ENCODE measurements at regions not wholly inside any gene's neighbourhood (a gene's known extent, or its start where the extent isn't known, plus 50 kb on each side); places are given as distances from the start of the nearest gene placed in this dataset.

DNA sequence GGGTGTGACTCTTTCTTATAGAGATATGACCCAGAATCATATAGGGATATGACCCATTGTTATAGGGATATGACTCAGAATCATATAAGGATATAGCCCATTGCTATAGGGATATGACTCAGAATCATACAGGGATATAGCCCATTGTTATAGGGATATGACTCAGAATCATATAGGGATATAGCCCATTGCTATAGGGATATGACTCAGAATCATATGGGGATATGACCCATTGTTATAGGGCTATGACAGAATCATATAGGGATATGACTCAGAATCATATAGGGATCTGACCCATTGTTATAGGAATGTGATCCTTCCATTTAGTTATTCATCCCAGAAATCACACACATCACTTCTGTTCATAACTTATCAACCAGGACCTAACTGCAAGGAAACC is 312.2 kb upstream of the ADARB2 start:
- no peaks in the 10 kb centered on the region for H3K4me1 ChIP-seq (ENCODE audit: insufficient read depth)

More for the DNA sequence above, 312.2 kb upstream of the ADARB2 start:
- DNase-seq (ENCODE audit: low spot score) (no peak), ATAC-seq (no peak)
- TF ChIP-seq ZNF114 (CRISPR knock-in tag; IDR thresholded peaks at IDR 0.05) (no peak), POLR2AphosphoS5 (IDR thresholded peaks at IDR 0.05; ENCODE audit: low read depth) (no peak), NANOG (IDR thresholded peaks at IDR 0.05; ENCODE audit: borderline replicate concordance) (no peak), EZH2 (IDR thresholded peaks at IDR 0.05; ENCODE audit: low read depth, unreplicated experiment) (no peak), JUNB (IDR thresholded peaks at IDR 0.05; ENCODE audit: unreplicated experiment) (no peak), CREB1 (CRISPR knock-in tag; IDR thresholded peaks at IDR 0.05; ENCODE audit: low read depth) (no peak), ZNF331 (CRISPR knock-in tag; IDR thresholded peaks at IDR 0.05; ENCODE audit: low read depth) (no peak), EZH2phosphoT487 (IDR thresholded peaks at IDR 0.05; ENCODE audit: unreplicated experiment) (no peak), STAT1 (IDR thresholded peaks at IDR 0.05; ENCODE audit: unreplicated experiment) (no peak)
- TF ChIP-seq, protein P1, sequence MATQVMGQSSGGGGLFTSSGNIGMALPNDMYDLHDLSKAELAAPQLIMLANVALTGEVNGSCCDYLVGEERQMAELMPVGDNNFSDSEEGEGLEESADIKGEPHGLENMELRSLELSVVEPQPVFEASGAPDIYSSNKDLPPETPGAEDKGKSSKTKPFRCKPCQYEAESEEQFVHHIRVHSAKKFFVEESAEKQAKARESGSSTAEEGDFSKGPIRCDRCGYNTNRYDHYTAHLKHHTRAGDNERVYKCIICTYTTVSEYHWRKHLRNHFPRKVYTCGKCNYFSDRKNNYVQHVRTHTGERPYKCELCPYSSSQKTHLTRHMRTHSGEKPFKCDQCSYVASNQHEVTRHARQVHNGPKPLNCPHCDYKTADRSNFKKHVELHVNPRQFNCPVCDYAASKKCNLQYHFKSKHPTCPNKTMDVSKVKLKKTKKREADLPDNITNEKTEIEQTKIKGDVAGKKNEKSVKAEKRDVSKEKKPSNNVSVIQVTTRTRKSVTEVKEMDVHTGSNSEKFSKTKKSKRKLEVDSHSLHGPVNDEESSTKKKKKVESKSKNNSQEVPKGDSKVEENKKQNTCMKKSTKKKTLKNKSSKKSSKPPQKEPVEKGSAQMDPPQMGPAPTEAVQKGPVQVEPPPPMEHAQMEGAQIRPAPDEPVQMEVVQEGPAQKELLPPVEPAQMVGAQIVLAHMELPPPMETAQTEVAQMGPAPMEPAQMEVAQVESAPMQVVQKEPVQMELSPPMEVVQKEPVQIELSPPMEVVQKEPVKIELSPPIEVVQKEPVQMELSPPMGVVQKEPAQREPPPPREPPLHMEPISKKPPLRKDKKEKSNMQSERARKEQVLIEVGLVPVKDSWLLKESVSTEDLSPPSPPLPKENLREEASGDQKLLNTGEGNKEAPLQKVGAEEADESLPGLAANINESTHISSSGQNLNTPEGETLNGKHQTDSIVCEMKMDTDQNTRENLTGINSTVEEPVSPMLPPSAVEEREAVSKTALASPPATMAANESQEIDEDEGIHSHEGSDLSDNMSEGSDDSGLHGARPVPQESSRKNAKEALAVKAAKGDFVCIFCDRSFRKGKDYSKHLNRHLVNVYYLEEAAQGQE (IDR thresholded peaks at IDR 0.05; ENCODE audit: unreplicated experiment), result no peak
- TF ChIP-seq, protein P2, sequence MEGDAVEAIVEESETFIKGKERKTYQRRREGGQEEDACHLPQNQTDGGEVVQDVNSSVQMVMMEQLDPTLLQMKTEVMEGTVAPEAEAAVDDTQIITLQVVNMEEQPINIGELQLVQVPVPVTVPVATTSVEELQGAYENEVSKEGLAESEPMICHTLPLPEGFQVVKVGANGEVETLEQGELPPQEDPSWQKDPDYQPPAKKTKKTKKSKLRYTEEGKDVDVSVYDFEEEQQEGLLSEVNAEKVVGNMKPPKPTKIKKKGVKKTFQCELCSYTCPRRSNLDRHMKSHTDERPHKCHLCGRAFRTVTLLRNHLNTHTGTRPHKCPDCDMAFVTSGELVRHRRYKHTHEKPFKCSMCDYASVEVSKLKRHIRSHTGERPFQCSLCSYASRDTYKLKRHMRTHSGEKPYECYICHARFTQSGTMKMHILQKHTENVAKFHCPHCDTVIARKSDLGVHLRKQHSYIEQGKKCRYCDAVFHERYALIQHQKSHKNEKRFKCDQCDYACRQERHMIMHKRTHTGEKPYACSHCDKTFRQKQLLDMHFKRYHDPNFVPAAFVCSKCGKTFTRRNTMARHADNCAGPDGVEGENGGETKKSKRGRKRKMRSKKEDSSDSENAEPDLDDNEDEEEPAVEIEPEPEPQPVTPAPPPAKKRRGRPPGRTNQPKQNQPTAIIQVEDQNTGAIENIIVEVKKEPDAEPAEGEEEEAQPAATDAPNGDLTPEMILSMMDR (conservative IDR thresholded peaks at IDR 0.05; ENCODE audit: low read depth in 2 of 2), result no peak
- TF ChIP-seq, protein P3, sequence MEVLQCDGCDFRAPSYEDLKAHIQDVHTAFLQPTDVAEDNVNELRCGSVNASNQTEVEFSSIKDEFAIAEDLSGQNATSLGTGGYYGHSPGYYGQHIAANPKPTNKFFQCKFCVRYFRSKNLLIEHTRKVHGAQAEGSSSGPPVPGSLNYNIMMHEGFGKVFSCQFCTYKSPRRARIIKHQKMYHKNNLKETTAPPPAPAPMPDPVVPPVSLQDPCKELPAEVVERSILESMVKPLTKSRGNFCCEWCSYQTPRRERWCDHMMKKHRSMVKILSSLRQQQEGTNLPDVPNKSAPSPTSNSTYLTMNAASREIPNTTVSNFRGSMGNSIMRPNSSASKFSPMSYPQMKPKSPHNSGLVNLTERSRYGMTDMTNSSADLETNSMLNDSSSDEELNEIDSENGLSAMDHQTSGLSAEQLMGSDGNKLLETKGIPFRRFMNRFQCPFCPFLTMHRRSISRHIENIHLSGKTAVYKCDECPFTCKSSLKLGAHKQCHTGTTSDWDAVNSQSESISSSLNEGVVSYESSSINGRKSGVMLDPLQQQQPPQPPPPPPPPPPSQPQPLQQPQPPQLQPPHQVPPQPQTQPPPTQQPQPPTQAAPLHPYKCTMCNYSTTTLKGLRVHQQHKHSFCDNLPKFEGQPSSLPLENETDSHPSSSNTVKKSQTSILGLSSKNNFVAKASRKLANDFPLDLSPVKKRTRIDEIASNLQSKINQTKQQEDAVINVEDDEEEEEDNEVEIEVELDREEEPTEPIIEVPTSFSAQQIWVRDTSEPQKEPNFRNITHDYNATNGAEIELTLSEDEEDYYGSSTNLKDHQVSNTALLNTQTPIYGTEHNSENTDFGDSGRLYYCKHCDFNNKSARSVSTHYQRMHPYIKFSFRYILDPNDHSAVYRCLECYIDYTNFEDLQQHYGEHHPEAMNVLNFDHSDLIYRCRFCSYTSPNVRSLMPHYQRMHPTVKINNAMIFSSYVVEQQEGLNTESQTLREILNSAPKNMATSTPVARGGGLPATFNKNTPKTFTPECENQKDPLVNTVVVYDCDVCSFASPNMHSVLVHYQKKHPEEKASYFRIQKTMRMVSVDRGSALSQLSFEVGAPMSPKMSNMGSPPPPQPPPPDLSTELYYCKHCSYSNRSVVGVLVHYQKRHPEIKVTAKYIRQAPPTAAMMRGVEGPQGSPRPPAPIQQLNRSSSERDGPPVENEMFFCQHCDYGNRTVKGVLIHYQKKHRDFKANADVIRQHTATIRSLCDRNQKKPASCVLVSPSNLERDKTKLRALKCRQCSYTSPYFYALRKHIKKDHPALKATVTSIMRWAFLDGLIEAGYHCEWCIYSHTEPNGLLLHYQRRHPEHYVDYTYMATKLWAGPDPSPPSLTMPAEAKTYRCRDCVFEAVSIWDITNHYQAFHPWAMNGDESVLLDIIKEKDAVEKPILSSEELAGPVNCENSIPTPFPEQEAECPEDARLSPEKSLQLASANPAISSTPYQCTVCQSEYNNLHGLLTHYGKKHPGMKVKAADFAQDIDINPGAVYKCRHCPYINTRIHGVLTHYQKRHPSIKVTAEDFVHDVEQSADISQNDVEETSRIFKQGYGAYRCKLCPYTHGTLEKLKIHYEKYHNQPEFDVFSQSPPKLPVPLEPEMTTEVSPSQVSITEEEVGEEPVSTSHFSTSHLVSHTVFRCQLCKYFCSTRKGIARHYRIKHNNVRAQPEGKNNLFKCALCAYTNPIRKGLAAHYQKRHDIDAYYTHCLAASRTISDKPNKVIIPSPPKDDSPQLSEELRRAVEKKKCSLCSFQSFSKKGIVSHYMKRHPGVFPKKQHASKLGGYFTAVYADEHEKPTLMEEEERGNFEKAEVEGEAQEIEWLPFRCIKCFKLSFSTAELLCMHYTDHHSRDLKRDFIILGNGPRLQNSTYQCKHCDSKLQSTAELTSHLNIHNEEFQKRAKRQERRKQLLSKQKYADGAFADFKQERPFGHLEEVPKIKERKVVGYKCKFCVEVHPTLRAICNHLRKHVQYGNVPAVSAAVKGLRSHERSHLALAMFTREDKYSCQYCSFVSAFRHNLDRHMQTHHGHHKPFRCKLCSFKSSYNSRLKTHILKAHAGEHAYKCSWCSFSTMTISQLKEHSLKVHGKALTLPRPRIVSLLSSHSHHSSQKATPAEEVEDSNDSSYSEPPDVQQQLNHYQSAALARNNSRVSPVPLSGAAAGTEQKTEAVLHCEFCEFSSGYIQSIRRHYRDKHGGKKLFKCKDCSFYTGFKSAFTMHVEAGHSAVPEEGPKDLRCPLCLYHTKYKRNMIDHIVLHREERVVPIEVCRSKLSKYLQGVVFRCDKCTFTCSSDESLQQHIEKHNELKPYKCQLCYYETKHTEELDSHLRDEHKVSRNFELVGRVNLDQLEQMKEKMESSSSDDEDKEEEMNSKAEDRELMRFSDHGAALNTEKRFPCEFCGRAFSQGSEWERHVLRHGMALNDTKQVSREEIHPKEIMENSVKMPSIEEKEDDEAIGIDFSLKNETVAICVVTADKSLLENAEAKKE (CRISPR knock-in tag; IDR thresholded peaks at IDR 0.05), result no peak
- TF ChIP-seq, protein P4, sequence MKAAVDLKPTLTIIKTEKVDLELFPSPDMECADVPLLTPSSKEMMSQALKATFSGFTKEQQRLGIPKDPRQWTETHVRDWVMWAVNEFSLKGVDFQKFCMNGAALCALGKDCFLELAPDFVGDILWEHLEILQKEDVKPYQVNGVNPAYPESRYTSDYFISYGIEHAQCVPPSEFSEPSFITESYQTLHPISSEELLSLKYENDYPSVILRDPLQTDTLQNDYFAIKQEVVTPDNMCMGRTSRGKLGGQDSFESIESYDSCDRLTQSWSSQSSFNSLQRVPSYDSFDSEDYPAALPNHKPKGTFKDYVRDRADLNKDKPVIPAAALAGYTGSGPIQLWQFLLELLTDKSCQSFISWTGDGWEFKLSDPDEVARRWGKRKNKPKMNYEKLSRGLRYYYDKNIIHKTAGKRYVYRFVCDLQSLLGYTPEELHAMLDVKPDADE (IDR thresholded peaks at IDR 0.05), result no peak
- Histone ChIP-seq H3K9me2 (ENCODE audit: insufficient read depth) (no peaks in the 10 kb centered on the region), H3K4me2 (no peak overlapping the region), H3K27me3 (ENCODE audit: insufficient read depth) (no peaks in the 10 kb centered on the region), H4K20me1 (replicated peaks; ENCODE audit: insufficient read depth) (no peaks in the 10 kb centered on the region), H3K79me2 (replicated peaks; ENCODE audit: insufficient read depth) (no peaks in the 10 kb centered on the region), H3K4me3 (no peak overlapping the region), H3K27ac (ENCODE audit: low read depth) (no peak overlapping the region), H3K36me3 (ENCODE audit: insufficient read depth) (no peaks in the 10 kb centered on the region), H3F3A (replicated peaks; ENCODE audit: low read depth) (no peaks in the 10 kb centered on the region), H2AFZ (no peak overlapping the region)
- Mint-ChIP-seq H3K9me3 (no peaks in the 10 kb centered on the region), H3K4me3 (no peak overlapping the region), H3K4me1 (no peaks in the 10 kb centered on the region), H3K36me3 (ENCODE audit: low read depth) (no peaks in the 10 kb centered on the region), H3K27ac (no peak overlapping the region), H3K27me3 (ENCODE audit: insufficient read depth, low read depth, poor library complexity) (no peaks in the 10 kb centered on the region)
